ENCODE measurements at regions not wholly inside any gene's neighbourhood (a gene's known extent, or its start where the extent isn't known, plus 50 kb on each side); places are given as distances from the start of the nearest gene placed in this dataset.

GRCh38 chr9:118510711-118511110 is 806.5 kb downstream of the TLR4 start:
- DNase-seq (ENCODE audit: low spot score): no peak

- DNase-seq (ENCODE audit: low spot score): no peak
Measured at GRCh38 chr9:118515947-118516346, 811.7 kb downstream of the TLR4 start.

- DNase-seq (ENCODE audit: low spot score): no peak
Measured at GRCh38 chr9:118521261-118521660, 817.1 kb downstream of the TLR4 start.

- DNase-seq (ENCODE audit: low spot score): peak; percentile 81
Measured at GRCh38 chr9:118522093-118523028, 818.2 kb downstream of the TLR4 start.

- no peak for DNase-seq (ENCODE audit: low spot score)
Measured at GRCh38 chr9:118527261-118527660, 823.1 kb downstream of the TLR4 start.

GRCh38 chr9:118529210-118529609 is 825.0 kb downstream of the TLR4 start:
- peak; percentile 71 for DNase-seq (ENCODE audit: low spot score)

- no peak for DNase-seq (ENCODE audit: low spot score)
Measured at GRCh38 chr9:118529624-118530214, 825.5 kb downstream of the TLR4 start.

GRCh38 chr9:118532592-118532991 is 828.4 kb downstream of the TLR4 start:
- no peak for DNase-seq (ENCODE audit: low spot score)

- peak; percentile 61 for DNase-seq (ENCODE audit: low spot score)
Measured at GRCh38 chr9:118533101-118533500, 828.9 kb downstream of the TLR4 start.

GRCh38 chr9:118533850-118534249 is 829.6 kb downstream of the TLR4 start:
- peak; percentile 19 for DNase-seq (ENCODE audit: low spot score)

- no peak for DNase-seq (ENCODE audit: low spot score)
Measured at GRCh38 chr9:118536153-118536552, 832.0 kb downstream of the TLR4 start.

- no peak for DNase-seq (ENCODE audit: low spot score)
Measured at GRCh38 chr9:118538959-118539358, 830.3 kb downstream of the BRINP1 start.

GRCh38 chr9:118553465-118553864 is 815.8 kb downstream of the BRINP1 start:
- no peak for DNase-seq (ENCODE audit: low spot score)

- no peak for DNase-seq (ENCODE audit: low spot score)
Measured at GRCh38 chr9:118554987-118555386, 814.2 kb downstream of the BRINP1 start.

GRCh38 chr9:118558026-118558425 is 811.2 kb downstream of the BRINP1 start:
- DNase-seq (ENCODE audit: low spot score): no peak

- no peak for DNase-seq (ENCODE audit: low spot score)
Measured at GRCh38 chr9:118558891-118559290, 810.3 kb downstream of the BRINP1 start.

GRCh38 chr9:118561051-118561450 is 808.2 kb downstream of the BRINP1 start:
- no peak for DNase-seq (ENCODE audit: low spot score)

- peak; percentile 26 for DNase-seq (ENCODE audit: low spot score)
Measured at GRCh38 chr9:118563677-118564076, 805.6 kb downstream of the BRINP1 start.

- DNase-seq (ENCODE audit: low spot score): no peak
Measured at GRCh38 chr9:118567861-118568260, 801.4 kb downstream of the BRINP1 start.

GRCh38 chr9:118568704-118569103 is 800.5 kb downstream of the BRINP1 start:
- DNase-seq (ENCODE audit: low spot score): no peak

GRCh38 chr9:118569148-118569547 is 800.1 kb downstream of the BRINP1 start:
- no peak for DNase-seq (ENCODE audit: low spot score)

GRCh38 chr9:118570066-118570465 is 799.2 kb downstream of the BRINP1 start:
- no peak for DNase-seq (ENCODE audit: low spot score)

All from A172 (cell line).